Peyer's patch (tissue), 4 donors: ENCODE measurements at regions not wholly inside any gene's neighbourhood (a gene's known extent, or its start where the extent isn't known, plus 50 kb on each side); places are given as distances from the start of the nearest gene placed in this dataset.

Experiments used
- DNase-seq, 3 donors: peaks; one replicate each; pipeline ENCODE4 v3.0.0-alpha.2; 2017 to 2019
- H3K27ac ChIP-seq, 4 donors: fragments of 200-600 bp; sonication (generic); one replicate each; pipeline ENCODE4 v1.5.1; 2016 to 2019
- H3K27me3 ChIP-seq, 2 donors: fragments of 200-600 bp; sonication (generic); one replicate each; pipeline ENCODE4 v1.5.1; 2019
- H3K36me3 ChIP-seq, 3 donors: fragments of 200-600 bp; sonication (generic); one replicate each; pipeline ENCODE4 v1.5.1; 2016 to 2019
- H3K4me1 ChIP-seq, 4 donors: fragments of 200-600 bp; sonication (generic); one replicate each; pipeline ENCODE4 v1.5.1; 2016 to 2019
- H3K4me3 ChIP-seq, 4 donors: fragments of 200-600 bp; sonication (generic); 1 replicate in 3 of 4; 2 replicates in 1 of 4; pipeline ENCODE4 v1.5.1; 2016 to 2019; ENCODE audit warnings: mild to moderate bottlenecking in 1 of 4
- H3K9me3 ChIP-seq, 4 donors: fragments of 200-600 bp; sonication (generic); one replicate each; pipeline ENCODE4 v1.5.1; 2016 to 2019; ENCODE audit warnings: mild to moderate bottlenecking in 1 of 4
- CTCF ChIP-seq, 6 experiments: fragments of 450-650 bp in 4 of 6; fragments of 200-600 bp in 2 of 6; sonication (generic) in 1 of 6; IDR thresholded peaks; one replicate each; pipeline ENCODE4 v1.5.1; 2017 to 2019; ENCODE audit warnings: antibody characterized with exemption in 6 of 6, mild to moderate bottlenecking in 3 of 6, moderate library complexity in 1 of 6
- POLR2A ChIP-seq, 2 donors: fragments of 450-650 bp; IDR thresholded peaks; one replicate each; pipeline ENCODE4 v1.5.1; 2017; ENCODE audit warnings: antibody characterized with exemption in 2 of 2, mild to moderate bottlenecking in 2 of 2, moderate library complexity in 2 of 2

GRCh38 chr7:110210941-110211608 lies 879.9 kb upstream of the LRRN3 start:
- no peak for TF ChIP-seq CTCF (IDR thresholded peaks at IDR 0.05)
- no peak for TF ChIP-seq POLR2A (IDR thresholded peaks at IDR 0.05)

GRCh38 chr7:110224643-110225042 lies 866.3 kb upstream of the LRRN3 start:
- Histone ChIP-seq H3K27me3 (no peaks in the 10 kb centered on the region), H3K36me3 (no peaks in the 10 kb centered on the region), H3K9me3 (no peaks in the 10 kb centered on the region), H3K4me1 (no peaks in the 10 kb centered on the region), H3K27ac (no peak overlapping the region), H3K4me3 (no peak overlapping the region)
- DNase-seq: no peak
- TF ChIP-seq CTCF (IDR thresholded peaks at IDR 0.05) (no peak), POLR2A (IDR thresholded peaks at IDR 0.05) (no peak)

More at GRCh38 chr7:110210941-110211608, 879.9 kb upstream of the LRRN3 start:
- no peak overlapping the region for H3K4me3 ChIP-seq
- H3K36me3 ChIP-seq: no peaks in the 10 kb centered on the region
- DNase-seq: no peak
- H3K27ac ChIP-seq: no peak overlapping the region
- H3K9me3 ChIP-seq: no peaks in the 10 kb centered on the region
- no peaks in the 10 kb centered on the region for H3K27me3 ChIP-seq
- H3K4me1 ChIP-seq: no peaks in the 10 kb centered on the region

GRCh38 chr7:110246118-110246517 lies 844.8 kb upstream of the LRRN3 start:
- Histone ChIP-seq H3K36me3 (no peaks in the 10 kb centered on the region), H3K4me1 (no peaks in the 10 kb centered on the region), H3K4me3 (no peak overlapping the region), H3K27me3 (no peaks in the 10 kb centered on the region), H3K27ac (no peak overlapping the region), H3K9me3 (no peaks in the 10 kb centered on the region)
- DNase-seq: no peak
- TF ChIP-seq CTCF (IDR thresholded peaks at IDR 0.05) (no peak), POLR2A (IDR thresholded peaks at IDR 0.05) (no peak)

DNA sequence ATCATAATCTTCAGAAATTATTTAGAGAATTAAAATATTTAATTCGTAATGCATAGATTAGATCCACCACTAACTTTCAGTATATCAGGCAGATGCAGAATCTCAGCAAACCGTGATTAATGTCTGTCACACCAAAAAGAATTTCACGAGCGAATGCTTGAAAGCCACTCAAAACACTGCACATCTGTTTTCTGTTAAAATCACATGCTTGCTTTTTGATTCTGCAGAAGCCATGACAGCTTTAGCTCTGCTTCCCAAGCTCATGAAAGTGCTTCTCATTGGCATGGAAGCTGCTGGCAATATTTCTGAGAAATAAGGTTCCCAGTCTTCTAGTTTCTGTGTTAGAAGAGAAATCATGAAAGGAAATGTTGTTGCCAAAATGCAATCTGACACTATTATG lies 837.8 kb upstream of the LRRN3 start:
- Histone ChIP-seq H3K9me3 (no peaks in the 10 kb centered on the region), H3K36me3 (no peaks in the 10 kb centered on the region), H3K4me3 (no peak overlapping the region), H3K27me3 (no peaks in the 10 kb centered on the region), H3K4me1 (no peaks in the 10 kb centered on the region), H3K27ac (no peak overlapping the region)
- TF ChIP-seq POLR2A (IDR thresholded peaks at IDR 0.05) (no peak), CTCF (IDR thresholded peaks at IDR 0.05) (no peak)
- DNase-seq: no peak

- DNase-seq: no peak
- TF ChIP-seq CTCF (IDR thresholded peaks at IDR 0.05) (no peak), POLR2A (IDR thresholded peaks at IDR 0.05) (no peak)
Observed at GRCh38 chr7:110257673-110258072, 833.3 kb upstream of the LRRN3 start.

DNA sequence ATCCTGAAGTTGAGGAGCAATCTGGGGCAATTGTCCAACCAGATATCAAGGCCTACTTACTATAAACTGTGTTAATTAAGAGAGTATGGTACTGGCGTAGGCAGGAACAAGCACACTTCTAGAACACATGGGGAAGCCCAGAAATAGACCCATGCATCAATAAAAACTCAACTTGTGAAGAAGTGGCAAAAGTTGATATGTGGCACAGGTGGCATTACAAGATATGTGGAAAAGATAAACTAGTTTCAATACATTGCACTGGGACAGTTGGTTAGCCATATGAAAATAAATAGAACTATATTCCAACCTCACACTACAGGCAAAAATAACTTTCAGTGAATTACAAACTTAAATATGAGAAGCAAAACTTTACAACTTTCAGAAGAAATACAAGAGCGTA lies 828.7 kb upstream of the LRRN3 start:
- no peaks in the 10 kb centered on the region for H3K9me3 ChIP-seq
- H3K4me1 ChIP-seq: no peaks in the 10 kb centered on the region
- H3K27me3 ChIP-seq: no peaks in the 10 kb centered on the region
- H3K4me3 ChIP-seq: no peak overlapping the region
- DNase-seq: no peak
- TF ChIP-seq CTCF (IDR thresholded peaks at IDR 0.05) (no peak), POLR2A (IDR thresholded peaks at IDR 0.05) (no peak)
- H3K27ac ChIP-seq: no peak overlapping the region
- H3K36me3 ChIP-seq: no peaks in the 10 kb centered on the region

More at GRCh38 chr7:110257673-110258072, 833.3 kb upstream of the LRRN3 start:
- H3K4me3 ChIP-seq: no peak overlapping the region
- no peaks in the 10 kb centered on the region for H3K36me3 ChIP-seq
- no peaks in the 10 kb centered on the region for H3K4me1 ChIP-seq
- no peak overlapping the region for H3K27ac ChIP-seq
- H3K27me3 ChIP-seq: no peaks in the 10 kb centered on the region
- H3K9me3 ChIP-seq: no peaks in the 10 kb centered on the region
